ENCODE measurements at regions not wholly inside any gene's neighbourhood (a gene's known extent, or its start where the extent isn't known, plus 50 kb on each side); places are given as distances from the start of the nearest gene placed in this dataset.

- H3K4me1 Mint-ChIP-seq: peaks cover 30% of the 10 kb centered on the region
- H3K9me3 Mint-ChIP-seq: no peaks in the 10 kb centered on the region
- H3K27ac Mint-ChIP-seq: no peak overlapping the region
- no peaks in the 10 kb centered on the region for H3K36me3 Mint-ChIP-seq (ENCODE audit: low read depth)
- H3K27me3 Mint-ChIP-seq: no peaks in the 10 kb centered on the region
- DNase-seq: no peak
- H3K4me3 Mint-ChIP-seq: no peak overlapping the region
- POLR2A ChIA-PET: no interaction called here
- CTCF ChIA-PET: no interaction called here
These were observed 312.7 kb upstream of the TGFBR2 start for GRCh38 chr3:30293621-30294240.

GRCh38 chr3:30294241-30294667, 312.1 kb upstream of the TGFBR2 start:
- Mint-ChIP-seq H3K4me1 (peaks cover 24% of the 10 kb centered on the region), H3K4me3 (no peak overlapping the region), H3K9me3 (peaks cover 1% of the 10 kb centered on the region), H3K27ac (no peak overlapping the region), H3K36me3 (ENCODE audit: low read depth) (no peaks in the 10 kb centered on the region), H3K27me3 (no peaks in the 10 kb centered on the region)
- ChIA-PET CTCF (no interaction called here), POLR2A (no interaction called here)
- no peak for DNase-seq

- Mint-ChIP-seq H3K4me1 (peaks cover 12% of the 10 kb centered on the region), H3K27me3 (no peaks in the 10 kb centered on the region), H3K36me3 (ENCODE audit: low read depth) (no peaks in the 10 kb centered on the region), H3K27ac (no peak overlapping the region), H3K4me3 (no peak overlapping the region), H3K9me3 (peaks cover 2% of the 10 kb centered on the region)
- ChIA-PET POLR2A (no interaction called here), CTCF (no interaction called here)
- no peak for DNase-seq
These were observed 309.3 kb upstream of the TGFBR2 start for GRCh38 chr3:30297112-30297511.

DNA sequence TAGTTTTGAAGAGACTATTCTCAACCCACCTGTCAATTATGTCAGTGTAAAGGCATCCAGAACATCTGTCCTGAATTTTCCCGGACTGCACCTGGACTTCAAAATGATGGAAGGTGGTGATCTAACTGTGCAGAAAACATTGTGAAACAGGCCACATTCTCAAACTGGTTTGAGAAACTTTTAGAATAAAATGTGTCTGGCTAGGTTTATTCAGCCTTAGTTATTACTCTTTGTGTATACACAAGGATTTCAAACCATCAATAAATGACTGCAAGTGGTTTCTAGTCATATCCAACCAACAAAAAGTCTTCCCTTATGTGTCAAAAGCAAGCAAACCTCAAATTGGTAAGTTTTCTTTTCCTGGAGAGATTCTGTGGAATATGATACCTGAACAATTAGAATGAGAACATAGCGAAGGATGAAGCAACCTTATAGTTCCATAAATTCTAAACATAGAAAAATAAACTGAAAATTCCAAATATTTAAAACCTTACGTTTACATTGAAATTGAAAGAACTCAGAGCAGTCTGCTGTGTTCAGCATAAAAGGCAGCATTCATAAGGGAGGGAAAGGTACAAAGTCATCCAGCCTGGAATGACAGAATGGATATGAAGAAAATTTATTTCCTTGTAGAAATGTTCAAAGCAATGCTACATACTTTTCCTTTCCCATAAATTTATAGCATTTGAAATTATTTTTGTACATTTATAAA, 306.6 kb upstream of the TGFBR2 start:
- POLR2A ChIA-PET: no interaction called here
- Mint-ChIP-seq H3K27me3 (no peaks in the 10 kb centered on the region), H3K27ac (no peak overlapping the region), H3K9me3 (peaks cover 5% of the 10 kb centered on the region), H3K36me3 (ENCODE audit: low read depth) (peaks cover 2% of the 10 kb centered on the region), H3K4me1 (peaks cover 2% of the 10 kb centered on the region), H3K4me3 (no peak overlapping the region)
- no peak for DNase-seq
- CTCF ChIA-PET: no interaction called here

- CTCF ChIA-PET: no interaction called here
- Mint-ChIP-seq H3K4me1 (peaks cover 2% of the 10 kb centered on the region), H3K36me3 (ENCODE audit: low read depth) (peaks cover 2% of the 10 kb centered on the region), H3K27ac (no peak overlapping the region), H3K4me3 (no peak overlapping the region), H3K9me3 (peaks cover 9% of the 10 kb centered on the region), H3K27me3 (no peaks in the 10 kb centered on the region)
- POLR2A ChIA-PET: no interaction called here
- no peak for DNase-seq
These were observed 305.6 kb upstream of the TGFBR2 start for GRCh38 chr3:30300809-30301208.

DNA sequence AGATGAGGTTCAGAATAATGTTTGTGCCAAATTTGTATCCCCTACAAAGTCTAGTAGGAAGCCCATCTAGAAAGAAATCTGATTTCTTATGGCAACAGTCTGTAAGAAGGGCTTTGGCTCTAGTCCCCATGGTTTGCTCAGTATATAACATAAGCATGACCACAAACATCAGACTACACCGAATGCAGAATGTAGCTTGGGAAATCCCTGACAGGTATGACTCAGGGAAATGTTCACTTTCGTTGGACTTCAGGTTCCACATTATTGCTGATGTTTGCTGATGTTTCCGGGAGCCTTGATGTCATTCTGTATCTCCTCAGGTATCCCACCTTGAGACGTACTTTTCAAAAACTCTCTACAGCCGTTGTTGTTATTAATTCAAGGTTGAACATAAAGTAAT, 304.4 kb upstream of the TGFBR2 start:
- Mint-ChIP-seq H3K4me1 (peaks cover 2% of the 10 kb centered on the region), H3K4me3 (no peak overlapping the region), H3K36me3 (ENCODE audit: low read depth) (peaks cover 2% of the 10 kb centered on the region), H3K27ac (no peak overlapping the region), H3K9me3 (peaks cover 13% of the 10 kb centered on the region), H3K27me3 (no peaks in the 10 kb centered on the region)
- ChIA-PET CTCF (no interaction called here), POLR2A (no interaction called here)
- no peak for DNase-seq

DNA sequence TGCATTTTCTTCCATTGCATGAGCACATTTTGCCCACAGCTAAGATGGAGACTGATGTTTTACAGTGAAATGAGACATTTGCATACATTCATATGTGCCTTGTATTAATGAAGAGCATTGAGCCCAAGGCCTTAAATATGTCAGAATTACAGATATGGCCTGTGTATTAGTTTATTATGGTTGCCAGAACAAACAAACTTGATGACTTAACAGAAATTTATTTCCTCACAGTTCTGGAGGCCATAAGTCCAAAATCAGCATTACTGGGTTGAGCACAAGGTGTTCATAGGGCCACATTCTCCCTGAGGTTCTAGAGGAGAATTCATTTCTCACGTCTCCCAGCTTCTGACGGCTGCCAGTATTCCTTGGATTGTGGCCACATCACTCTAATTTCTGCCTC, 302.6 kb upstream of the TGFBR2 start:
- H3K36me3 Mint-ChIP-seq (ENCODE audit: low read depth): peaks cover 2% of the 10 kb centered on the region
- H3K4me1 Mint-ChIP-seq: peaks cover 2% of the 10 kb centered on the region
- no peak overlapping the region for H3K4me3 Mint-ChIP-seq
- peaks cover 13% of the 10 kb centered on the region for H3K9me3 Mint-ChIP-seq
- H3K27ac Mint-ChIP-seq: no peak overlapping the region
- POLR2A ChIA-PET: no interaction called here
- H3K27me3 Mint-ChIP-seq: no peaks in the 10 kb centered on the region
- DNase-seq: no peak
- CTCF ChIA-PET: no interaction called here

- DNase-seq: no peak
- Mint-ChIP-seq H3K9me3 (peaks cover 13% of the 10 kb centered on the region), H3K4me1 (peaks cover 2% of the 10 kb centered on the region), H3K27me3 (no peaks in the 10 kb centered on the region), H3K27ac (no peak overlapping the region), H3K4me3 (no peak overlapping the region), H3K36me3 (ENCODE audit: low read depth) (peaks cover 2% of the 10 kb centered on the region)
- POLR2A ChIA-PET: interaction anchor here (0.6 kb wide), 1 partner anchor 319 kb away, joined by 3 read pairs; no protein-coding TSS in a partner anchor
- CTCF ChIA-PET: no interaction called here
These were observed 301.4 kb upstream of the TGFBR2 start for GRCh38 chr3:30305021-30305420.

DNA sequence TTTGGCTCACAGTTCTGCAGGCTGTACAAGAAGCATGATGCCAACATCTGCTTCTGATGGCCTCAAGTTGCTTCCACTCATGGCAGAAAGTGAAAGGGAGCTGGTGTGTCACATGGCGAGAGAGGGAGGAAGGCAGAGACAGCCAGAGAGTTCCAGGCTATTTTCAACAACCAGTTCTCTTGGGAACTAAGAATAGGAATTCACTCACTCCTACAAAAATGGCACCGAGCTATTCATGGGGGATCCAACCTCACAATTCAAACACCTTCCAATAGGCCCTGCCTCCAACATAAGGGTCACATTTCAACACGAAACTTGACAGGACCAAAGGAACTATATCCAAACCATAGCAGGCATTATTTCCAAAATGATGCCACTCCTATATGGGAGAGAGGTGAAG, 299.5 kb upstream of the TGFBR2 start:
- POLR2A ChIA-PET: no interaction called here
- Mint-ChIP-seq H3K36me3 (ENCODE audit: low read depth) (peaks cover 2% of the 10 kb centered on the region), H3K27me3 (no peaks in the 10 kb centered on the region)

GRCh38 chr3:30307372-30307950, 298.9 kb upstream of the TGFBR2 start:
- Mint-ChIP-seq H3K36me3 (ENCODE audit: low read depth) (peaks cover 2% of the 10 kb centered on the region), H3K9me3 (peaks cover 13% of the 10 kb centered on the region), H3K4me3 (no peak overlapping the region), H3K4me1 (no peaks in the 10 kb centered on the region), H3K27ac (no peak overlapping the region), H3K27me3 (no peaks in the 10 kb centered on the region)
- POLR2A ChIA-PET: no interaction called here
- no peak for DNase-seq
- CTCF ChIA-PET: no interaction called here

More for the DNA sequence above, 299.5 kb upstream of the TGFBR2 start:
- DNase-seq: no peak
- Mint-ChIP-seq H3K4me1 (no peaks in the 10 kb centered on the region), H3K4me3 (no peak overlapping the region), H3K9me3 (peaks cover 13% of the 10 kb centered on the region), H3K27ac (no peak overlapping the region)
- CTCF ChIA-PET: no interaction called here

DNA sequence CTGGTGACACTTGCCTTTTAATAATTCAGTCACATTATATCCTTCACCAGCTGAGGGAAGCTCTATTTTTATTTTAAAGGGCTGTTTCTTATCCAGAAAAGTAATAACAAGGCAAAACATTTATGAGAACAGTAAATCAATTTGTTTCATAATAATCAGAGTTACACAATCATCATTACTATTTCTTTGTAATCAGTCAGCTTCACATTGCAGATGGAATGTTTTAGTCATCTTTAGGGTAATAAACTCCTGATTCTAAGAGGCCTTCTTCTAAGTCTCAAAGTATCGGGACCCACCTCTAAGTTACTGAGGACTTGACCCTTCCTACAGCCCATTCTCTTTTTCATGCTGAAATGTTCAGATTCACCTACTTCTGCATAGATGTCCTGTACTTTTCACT, 298.3 kb upstream of the TGFBR2 start:
- POLR2A ChIA-PET: no interaction called here
- H3K36me3 Mint-ChIP-seq (ENCODE audit: low read depth): peaks cover 2% of the 10 kb centered on the region
- H3K27me3 Mint-ChIP-seq: no peaks in the 10 kb centered on the region
- no peak overlapping the region for H3K4me3 Mint-ChIP-seq
- H3K9me3 Mint-ChIP-seq: peaks cover 13% of the 10 kb centered on the region
- H3K4me1 Mint-ChIP-seq: no peaks in the 10 kb centered on the region
- CTCF ChIA-PET: no interaction called here
- no peak for DNase-seq
- H3K27ac Mint-ChIP-seq: no peak overlapping the region

GRCh38 chr3:30309961-30310954, 296.1 kb upstream of the TGFBR2 start:
- POLR2A ChIA-PET: no interaction called here

DNA sequence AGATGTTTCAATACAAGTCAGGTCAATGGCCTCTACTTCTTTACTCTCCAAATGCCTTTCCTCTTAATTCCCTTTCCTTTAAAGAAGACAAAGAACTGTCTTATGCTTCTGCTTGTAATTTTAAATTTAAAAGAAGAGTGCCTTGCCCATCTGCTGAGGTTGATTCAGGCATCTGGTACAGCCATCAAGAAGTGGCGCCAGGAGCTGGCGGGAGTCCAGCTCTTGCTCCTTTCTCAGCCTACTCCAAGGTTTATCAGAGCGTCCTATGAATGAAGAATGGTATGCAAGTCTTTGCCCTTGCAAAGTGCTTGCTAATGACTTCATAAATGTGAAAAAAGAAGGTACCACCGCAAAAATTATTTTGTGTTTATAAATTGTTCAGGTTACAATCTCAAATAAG, 294.6 kb upstream of the TGFBR2 start:
- ChIA-PET CTCF (no interaction called here), POLR2A (no interaction called here)
- Mint-ChIP-seq H3K36me3 (ENCODE audit: low read depth) (no peaks in the 10 kb centered on the region), H3K27me3 (no peaks in the 10 kb centered on the region), H3K27ac (no peak overlapping the region), H3K4me1 (no peaks in the 10 kb centered on the region), H3K9me3 (peaks cover 2% of the 10 kb centered on the region), H3K4me3 (no peak overlapping the region)
- DNase-seq: no peak

More at GRCh38 chr3:30309961-30310954, 296.1 kb upstream of the TGFBR2 start:
- Mint-ChIP-seq H3K27me3 (no peaks in the 10 kb centered on the region), H3K36me3 (ENCODE audit: low read depth) (no peaks in the 10 kb centered on the region), H3K4me1 (no peaks in the 10 kb centered on the region), H3K9me3 (peaks cover 9% of the 10 kb centered on the region), H3K4me3 (no peak overlapping the region), H3K27ac (no peak overlapping the region)
- CTCF ChIA-PET: no interaction called here
- DNase-seq: no peak
